ENCODE measurements at regions not wholly inside any gene's neighbourhood (a gene's known extent, or its start where the extent isn't known, plus 50 kb on each side); places are given as distances from the start of the nearest gene placed in this dataset.

- Histone ChIP-seq H2BK12ac (ENCODE audit: low read length) (no peak overlapping the region), H3K4me2 (ENCODE audit: low read length) (no peak overlapping the region), H3K27ac (ENCODE audit: low read depth, low read length) (no peak overlapping the region), H3K4ac (ENCODE audit: low read depth, low read length) (no peak overlapping the region), H3K27me3 (ENCODE audit: insufficient read depth, low read length) (no peaks in the 10 kb centered on the region), H3K79me1 (ENCODE audit: low read length) (no peaks in the 10 kb centered on the region), H4K91ac (ENCODE audit: low read depth, low read length) (no peak overlapping the region), H3K14ac (ENCODE audit: low read length) (no peak overlapping the region), H3K18ac (ENCODE audit: low read length) (no peak overlapping the region), H3K9ac (ENCODE audit: low read length) (no peak overlapping the region), H2AFZ (ENCODE audit: insufficient read depth, low read length, poor library complexity) (no peak overlapping the region), H3K4me1 (ENCODE audit: control insufficient read depth in 1 of 2, insufficient read depth in 2 of 2, low read length in 2 of 2) (no peaks in the 10 kb centered on the region), H3K9me3 (ENCODE audit: insufficient read depth, low read depth, low read length) (no peaks in the 10 kb centered on the region), H4K12ac (ENCODE audit: low read depth, low read length) (no peak overlapping the region), H3K23ac (ENCODE audit: low read length) (no peak overlapping the region), H3K79me2 (ENCODE audit: control insufficient read depth, insufficient read depth, low read length, poor library complexity) (no peaks in the 10 kb centered on the region), H3K4me3 (ENCODE audit: low read depth, low read length) (no peak overlapping the region), H2BK5ac (ENCODE audit: low read depth, low read length, poor library complexity) (no peak overlapping the region), H2BK120ac (ENCODE audit: insufficient read depth, low read length, poor library complexity) (no peak overlapping the region), H2AK5ac (ENCODE audit: low read length) (no peak overlapping the region), H3K36me3 (ENCODE audit: control insufficient read depth in 1 of 2, insufficient read depth in 2 of 2, low read length in 2 of 2) (no peaks in the 10 kb centered on the region), H4K8ac (ENCODE audit: low read depth, low read length) (no peak overlapping the region)
- no CpG with 5 or more reads among the region's 2 CpGs for WGBS (ENCODE audit: extremely low coverage, insufficient coverage, insufficient read length)
- no peak for DNase-seq
Measured at GRCh38 chr14:43674273-43674672, 832.8 kb downstream of the FSCB start.

GRCh38 chr14:43671716-43672485 lies 835.2 kb downstream of the FSCB start:
- H2AK5ac ChIP-seq (ENCODE audit: low read length), result no peak overlapping the region
- DNase-seq, result no peak
- H2AFZ ChIP-seq (ENCODE audit: insufficient read depth, low read length, poor library complexity), result no peak overlapping the region
- H4K8ac ChIP-seq (ENCODE audit: low read depth, low read length), result no peak overlapping the region
- H4K12ac ChIP-seq (ENCODE audit: low read depth, low read length), result no peak overlapping the region
- H2BK120ac ChIP-seq (ENCODE audit: insufficient read depth, low read length, poor library complexity), result no peak overlapping the region
- no peak overlapping the region for H3K14ac ChIP-seq (ENCODE audit: low read length)
- no CpG with 5 or more reads among the region's 3 CpGs for WGBS (ENCODE audit: extremely low coverage, insufficient coverage, insufficient read length)
- H2BK12ac ChIP-seq (ENCODE audit: low read length), result no peak overlapping the region
- no peak overlapping the region for H3K23ac ChIP-seq (ENCODE audit: low read length)
- no peak overlapping the region for H2BK5ac ChIP-seq (ENCODE audit: low read depth, low read length, poor library complexity)
- no peaks in the 10 kb centered on the region for H3K4me1 ChIP-seq (ENCODE audit: control insufficient read depth in 1 of 2, insufficient read depth in 2 of 2, low read length in 2 of 2)
- no peak overlapping the region for H3K18ac ChIP-seq (ENCODE audit: low read length)
- no peaks in the 10 kb centered on the region for H3K9me3 ChIP-seq (ENCODE audit: insufficient read depth, low read depth, low read length)
- H3K4me2 ChIP-seq (ENCODE audit: low read length), result no peak overlapping the region
- H3K27me3 ChIP-seq (ENCODE audit: insufficient read depth, low read length), result no peaks in the 10 kb centered on the region
- no peaks in the 10 kb centered on the region for H3K79me2 ChIP-seq (ENCODE audit: control insufficient read depth, insufficient read depth, low read length, poor library complexity)
- H3K9ac ChIP-seq (ENCODE audit: low read length), result no peak overlapping the region
- no peak overlapping the region for H3K4ac ChIP-seq (ENCODE audit: low read depth, low read length)
- H4K91ac ChIP-seq (ENCODE audit: low read depth, low read length), result no peak overlapping the region
- H3K27ac ChIP-seq (ENCODE audit: low read depth, low read length), result no peak overlapping the region
- H3K4me3 ChIP-seq (ENCODE audit: low read depth, low read length), result no peak overlapping the region
- H3K36me3 ChIP-seq (ENCODE audit: control insufficient read depth in 1 of 2, insufficient read depth in 2 of 2, low read length in 2 of 2), result no peaks in the 10 kb centered on the region
- no peaks in the 10 kb centered on the region for H3K79me1 ChIP-seq (ENCODE audit: low read length)

- H2AFZ ChIP-seq (ENCODE audit: insufficient read depth, low read length, poor library complexity), result no peak overlapping the region
- H2AK5ac ChIP-seq (ENCODE audit: low read length), result no peak overlapping the region
- no peak overlapping the region for H3K4ac ChIP-seq (ENCODE audit: low read depth, low read length)
- no peak overlapping the region for H3K18ac ChIP-seq (ENCODE audit: low read length)
- no peak for DNase-seq
- H3K9me3 ChIP-seq (ENCODE audit: insufficient read depth, low read depth, low read length), result peaks cover 3% of the 10 kb centered on the region
- no peak overlapping the region for H4K8ac ChIP-seq (ENCODE audit: low read depth, low read length)
- no peak overlapping the region for H3K4me3 ChIP-seq (ENCODE audit: low read depth, low read length)
- H3K9ac ChIP-seq (ENCODE audit: low read length), result no peak overlapping the region
- H3K79me2 ChIP-seq (ENCODE audit: control insufficient read depth, insufficient read depth, low read length, poor library complexity), result no peaks in the 10 kb centered on the region
- no peak overlapping the region for H2BK5ac ChIP-seq (ENCODE audit: low read depth, low read length, poor library complexity)
- H3K14ac ChIP-seq (ENCODE audit: low read length), result no peak overlapping the region
- H3K27me3 ChIP-seq (ENCODE audit: insufficient read depth, low read length), result no peaks in the 10 kb centered on the region
- no peak overlapping the region for H3K27ac ChIP-seq (ENCODE audit: low read depth, low read length)
- no peaks in the 10 kb centered on the region for H3K36me3 ChIP-seq (ENCODE audit: control insufficient read depth in 1 of 2, insufficient read depth in 2 of 2, low read length in 2 of 2)
- H3K23ac ChIP-seq (ENCODE audit: low read length), result no peak overlapping the region
- no peaks in the 10 kb centered on the region for H3K79me1 ChIP-seq (ENCODE audit: low read length)
- H2BK120ac ChIP-seq (ENCODE audit: insufficient read depth, low read length, poor library complexity), result no peak overlapping the region
- WGBS (ENCODE audit: extremely low coverage, insufficient coverage, insufficient read length), result no CpG with 5 or more reads among the region's 1 CpG
- H4K91ac ChIP-seq (ENCODE audit: low read depth, low read length), result no peak overlapping the region
- no peak overlapping the region for H2BK12ac ChIP-seq (ENCODE audit: low read length)
- no peaks in the 10 kb centered on the region for H3K4me1 ChIP-seq (ENCODE audit: control insufficient read depth in 1 of 2, insufficient read depth in 2 of 2, low read length in 2 of 2)
- no peak overlapping the region for H4K12ac ChIP-seq (ENCODE audit: low read depth, low read length)
- H3K4me2 ChIP-seq (ENCODE audit: low read length), result no peak overlapping the region
Measured at GRCh38 chr14:43669355-43669754, 837.7 kb downstream of the FSCB start.

- H4K8ac ChIP-seq (ENCODE audit: low read depth, low read length), result no peak overlapping the region
- H3K79me1 ChIP-seq (ENCODE audit: low read length), result no peaks in the 10 kb centered on the region
- no peak overlapping the region for H2AFZ ChIP-seq (ENCODE audit: insufficient read depth, low read length, poor library complexity)
- no peak overlapping the region for H3K9ac ChIP-seq (ENCODE audit: low read length)
- no peak overlapping the region for H3K4ac ChIP-seq (ENCODE audit: low read depth, low read length)
- H2BK12ac ChIP-seq (ENCODE audit: low read length), result no peak overlapping the region
- H3K4me3 ChIP-seq (ENCODE audit: low read depth, low read length), result no peak overlapping the region
- no peak overlapping the region for H2BK120ac ChIP-seq (ENCODE audit: insufficient read depth, low read length, poor library complexity)
- H3K9me3 ChIP-seq (ENCODE audit: insufficient read depth, low read depth, low read length), result peaks cover 3% of the 10 kb centered on the region
- no peak overlapping the region for H4K91ac ChIP-seq (ENCODE audit: low read depth, low read length)
- no peak overlapping the region for H3K27ac ChIP-seq (ENCODE audit: low read depth, low read length)
- no peak overlapping the region for H3K14ac ChIP-seq (ENCODE audit: low read length)
- no peaks in the 10 kb centered on the region for H3K36me3 ChIP-seq (ENCODE audit: control insufficient read depth in 1 of 2, insufficient read depth in 2 of 2, low read length in 2 of 2)
- no peak overlapping the region for H3K23ac ChIP-seq (ENCODE audit: low read length)
- no peak overlapping the region for H2AK5ac ChIP-seq (ENCODE audit: low read length)
- no CpG with 5 or more reads among the region's 9 CpGs for WGBS (ENCODE audit: extremely low coverage, insufficient coverage, insufficient read length)
- DNase-seq, result no peak
- no peak overlapping the region for H3K4me2 ChIP-seq (ENCODE audit: low read length)
- no peak overlapping the region for H3K18ac ChIP-seq (ENCODE audit: low read length)
- no peaks in the 10 kb centered on the region for H3K4me1 ChIP-seq (ENCODE audit: control insufficient read depth in 1 of 2, insufficient read depth in 2 of 2, low read length in 2 of 2)
- no peak overlapping the region for H2BK5ac ChIP-seq (ENCODE audit: low read depth, low read length, poor library complexity)
- no peaks in the 10 kb centered on the region for H3K27me3 ChIP-seq (ENCODE audit: insufficient read depth, low read length)
- no peaks in the 10 kb centered on the region for H3K79me2 ChIP-seq (ENCODE audit: control insufficient read depth, insufficient read depth, low read length, poor library complexity)
- no peak overlapping the region for H4K12ac ChIP-seq (ENCODE audit: low read depth, low read length)
Measured at GRCh38 chr14:43665570-43666267, 841.4 kb downstream of the FSCB start.
